Inferior parietal cortex (tissue), 1 donor: ENCODE measurements at regions not wholly inside any gene's neighbourhood (a gene's known extent, or its start where the extent isn't known, plus 50 kb on each side); places are given as distances from the start of the nearest gene placed in this dataset.
"Not testable (repeated sequence)": the region's sequence is repeated elsewhere in the genome, so short reads cannot be mapped to it uniquely, and the experiment has no call there.

Experiments used
- DNase-seq: peaks from one replicate; pipeline ENCODE4 v3.0.0-alpha.2; 2016; ENCODE audit errors: extremely low spot score

- no peak for DNase-seq
These were observed 119.8 kb upstream of the SLC38A4 start for GRCh38 chr12:46945591-46945990.

GRCh38 chr12:46946137-46946536, 120.3 kb upstream of the SLC38A4 start:
- no peak for DNase-seq

- DNase-seq, result peak; percentile 38
These were observed 123.2 kb upstream of the SLC38A4 start for GRCh38 chr12:46948936-46949545.

- no peak for DNase-seq
These were observed 124.3 kb upstream of the SLC38A4 start for GRCh38 chr12:46950094-46950493.

GRCh38 chr12:46952880-46953483, 126.4 kb upstream of the PCED1B start:
- DNase-seq, result no peak

- no peak for DNase-seq
These were observed 122.9 kb upstream of the PCED1B start for GRCh38 chr12:46956451-46957035.

- no peak for DNase-seq
These were observed 121.4 kb upstream of the PCED1B start for GRCh38 chr12:46958053-46958452.

GRCh38 chr12:46958599-46959290, 120.7 kb upstream of the PCED1B start:
- DNase-seq, result no peak

GRCh38 chr12:46959502-46959901, 119.9 kb upstream of the PCED1B start:
- no peak for DNase-seq

GRCh38 chr12:46960681-46961080, 118.7 kb upstream of the PCED1B start:
- no peak for DNase-seq

GRCh38 chr12:46963191-46963590, 116.2 kb upstream of the PCED1B start:
- DNase-seq, result no peak

- no peak for DNase-seq
These were observed 115.1 kb upstream of the PCED1B start for GRCh38 chr12:46963977-46964971.

- no peak for DNase-seq
These were observed 114.3 kb upstream of the PCED1B start for GRCh38 chr12:46965137-46965536.

GRCh38 chr12:46965880-46966279, 113.5 kb upstream of the PCED1B start:
- no peak for DNase-seq

- DNase-seq, result no peak
These were observed 108.8 kb upstream of the PCED1B start for GRCh38 chr12:46970636-46971035.

GRCh38 chr12:46973937-46974336, 105.5 kb upstream of the PCED1B start:
- DNase-seq, result not testable (repeated sequence)

GRCh38 chr12:46977871-46978375, 101.5 kb upstream of the PCED1B start:
- DNase-seq, result no peak

GRCh38 chr12:46981622-46982021, 97.8 kb upstream of the PCED1B start:
- DNase-seq, result no peak

- no peak for DNase-seq
These were observed 96.6 kb upstream of the PCED1B start for GRCh38 chr12:46982629-46983392.

- DNase-seq, result no peak
These were observed 96.0 kb upstream of the PCED1B start for GRCh38 chr12:46983393-46983793.
